ENCODE measurements at regions not wholly inside any gene's neighbourhood (a gene's known extent, or its start where the extent isn't known, plus 50 kb on each side); places are given as distances from the start of the nearest gene placed in this dataset.

- TF ChIP-seq CTCF (IDR thresholded peaks at IDR 0.05) (no peak), POLR2A (IDR thresholded peaks at IDR 0.05; ENCODE audit: low read length) (no peak), RFX5 (IDR thresholded peaks at IDR 0.05) (no peak), MAZ (IDR thresholded peaks at IDR 0.05; ENCODE audit: borderline replicate concordance, low read depth, low read length) (no peak), RAD21 (conservative IDR thresholded peaks at IDR 0.05 in 1 of 2, IDR thresholded peaks at IDR 0.05 in 1 of 2) (no peak)
Measured at GRCh38 chr22:23471698-23472097, 108.4 kb downstream of the IGLL1 start.

Measured in A549 (cell line).